22Rv1 (cell line): ENCODE measurements at regions not wholly inside any gene's neighbourhood (a gene's known extent, or its start where the extent isn't known, plus 50 kb on each side); places are given as distances from the start of the nearest gene placed in this dataset.

Experiments used
- ZFX ChIP-seq: fragments of 450-650 bp; IDR thresholded peaks from 2 replicates; pipeline ENCODE4 v1.6.1; 2017; ENCODE audit warnings: antibody characterized with exemption, borderline replicate concordance
- TF ChIP-seq, protein P1 (sequence below): fragments of 450-650 bp; IDR thresholded peaks from 2 replicates; pipeline ENCODE4 v1.5.1; 2017; ENCODE audit warnings: mild to moderate bottlenecking

DNA sequence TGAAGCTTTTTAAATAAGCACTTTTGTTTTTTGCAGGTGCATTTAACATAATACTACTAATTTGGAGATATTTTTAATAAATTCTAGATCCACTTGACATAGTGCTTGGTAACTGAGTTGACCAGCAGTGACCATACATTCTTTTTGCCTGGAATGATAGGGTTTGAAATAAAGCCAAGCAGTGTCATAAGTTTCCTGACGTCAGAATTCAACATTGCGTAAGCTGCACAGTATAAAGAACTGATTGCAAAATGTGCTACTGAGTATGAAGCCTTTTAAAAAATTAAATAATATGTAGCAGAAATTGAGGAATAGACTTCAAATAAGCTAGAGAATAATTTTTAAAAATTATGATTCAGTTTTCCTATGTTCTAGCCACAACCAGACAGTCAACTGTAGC lies 454.6 kb upstream of the ARPP21 start:
- TF ChIP-seq, protein P1, sequence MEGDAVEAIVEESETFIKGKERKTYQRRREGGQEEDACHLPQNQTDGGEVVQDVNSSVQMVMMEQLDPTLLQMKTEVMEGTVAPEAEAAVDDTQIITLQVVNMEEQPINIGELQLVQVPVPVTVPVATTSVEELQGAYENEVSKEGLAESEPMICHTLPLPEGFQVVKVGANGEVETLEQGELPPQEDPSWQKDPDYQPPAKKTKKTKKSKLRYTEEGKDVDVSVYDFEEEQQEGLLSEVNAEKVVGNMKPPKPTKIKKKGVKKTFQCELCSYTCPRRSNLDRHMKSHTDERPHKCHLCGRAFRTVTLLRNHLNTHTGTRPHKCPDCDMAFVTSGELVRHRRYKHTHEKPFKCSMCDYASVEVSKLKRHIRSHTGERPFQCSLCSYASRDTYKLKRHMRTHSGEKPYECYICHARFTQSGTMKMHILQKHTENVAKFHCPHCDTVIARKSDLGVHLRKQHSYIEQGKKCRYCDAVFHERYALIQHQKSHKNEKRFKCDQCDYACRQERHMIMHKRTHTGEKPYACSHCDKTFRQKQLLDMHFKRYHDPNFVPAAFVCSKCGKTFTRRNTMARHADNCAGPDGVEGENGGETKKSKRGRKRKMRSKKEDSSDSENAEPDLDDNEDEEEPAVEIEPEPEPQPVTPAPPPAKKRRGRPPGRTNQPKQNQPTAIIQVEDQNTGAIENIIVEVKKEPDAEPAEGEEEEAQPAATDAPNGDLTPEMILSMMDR: no peak
- TF ChIP-seq ZFX: no peak
